SIG-M5 treated with dmso at 0.1 percent for 504 hours (cell line): ENCODE measurements at regions not wholly inside any gene's neighbourhood (a gene's known extent, or its start where the extent isn't known, plus 50 kb on each side); places are given as distances from the start of the nearest gene placed in this dataset.
A peak's percentile ranks its signal among the peaks of the same experiment; 100 is the strongest.

ENCODE experiments used
- DNase-seq: peaks from one replicate; lab custom pipeline; 2025; ENCODE audit not compliant: unreplicated experiment; lab: John Stamatoyannopoulos, UW

- DNase-seq, result no peak
Observed at GRCh38 chr10:112871021-112871420, 79.0 kb upstream of the TCF7L2 start.

- DNase-seq, result no peak
Observed at GRCh38 chr10:112872728-112873127, 77.3 kb upstream of the TCF7L2 start.

GRCh38 chr10:112873541-112873940, 76.5 kb upstream of the TCF7L2 start:
- DNase-seq, result no peak

- no peak for DNase-seq
Observed at GRCh38 chr10:112874982-112875381, 75.1 kb upstream of the TCF7L2 start.

- DNase-seq, result peak; percentile 28
Observed at GRCh38 chr10:112875476-112876267, 74.4 kb upstream of the TCF7L2 start.

GRCh38 chr10:112880633-112881530, 69.2 kb upstream of the TCF7L2 start:
- peak; percentile 19 for DNase-seq

- DNase-seq, result no peak
Observed at GRCh38 chr10:112883360-112884178, 66.5 kb upstream of the TCF7L2 start.

GRCh38 chr10:112884179-112884504, 65.9 kb upstream of the TCF7L2 start:
- DNase-seq, result no peak

- DNase-seq, result no peak
Observed at GRCh38 chr10:112886463-112886862, 63.6 kb upstream of the TCF7L2 start.

- no peak for DNase-seq
Observed at GRCh38 chr10:112887968-112888367, 62.1 kb upstream of the TCF7L2 start.

- DNase-seq, result no peak
Observed at GRCh38 chr10:112895292-112895691, 54.8 kb upstream of the TCF7L2 start.

- DNase-seq, result no peak
Observed at GRCh38 chr10:112896273-112896672, 53.8 kb upstream of the TCF7L2 start.

GRCh38 chr10:112896722-112897121, 53.3 kb upstream of the TCF7L2 start:
- DNase-seq, result no peak

GRCh38 chr10:112898540-112899390, 51.3 kb upstream of the TCF7L2 start:
- no peak for DNase-seq

- DNase-seq, result no peak
Observed at GRCh38 chr10:112899391-112900065, 50.5 kb upstream of the TCF7L2 start.
